SW480 (cell line): ENCODE measurements at regions not wholly inside any gene's neighbourhood (a gene's known extent, or its start where the extent isn't known, plus 50 kb on each side); places are given as distances from the start of the nearest gene placed in this dataset.
"Not testable (repeated sequence)": the region's sequence is repeated elsewhere in the genome, so short reads cannot be mapped to it uniquely, and the experiment has no call there.

Experiments used
- DNase-seq: peaks from one replicate; pipeline ENCODE4 v3.0.0-alpha.2; 2016; ENCODE audit warnings: low spot score

DNA sequence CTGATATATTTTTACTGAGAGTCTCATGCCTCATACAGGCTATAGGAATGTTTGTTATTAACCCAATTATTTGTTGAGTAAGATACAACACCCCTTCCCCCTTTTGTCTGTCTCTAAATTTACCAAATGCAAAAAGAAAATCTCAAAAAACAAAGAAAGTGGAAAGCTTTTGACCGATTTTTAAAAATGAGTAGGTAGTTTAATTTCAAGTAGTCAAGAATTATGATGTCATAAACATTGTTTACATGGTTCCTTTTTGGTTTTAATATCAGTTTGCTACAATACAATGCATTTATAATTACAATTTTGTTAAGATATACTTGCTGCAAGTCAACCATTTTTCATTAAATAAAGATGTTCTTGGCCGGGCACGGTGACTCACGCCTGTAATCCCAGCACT lies 84.7 kb upstream of the HMGA2 start:
- DNase-seq: no peak

DNA sequence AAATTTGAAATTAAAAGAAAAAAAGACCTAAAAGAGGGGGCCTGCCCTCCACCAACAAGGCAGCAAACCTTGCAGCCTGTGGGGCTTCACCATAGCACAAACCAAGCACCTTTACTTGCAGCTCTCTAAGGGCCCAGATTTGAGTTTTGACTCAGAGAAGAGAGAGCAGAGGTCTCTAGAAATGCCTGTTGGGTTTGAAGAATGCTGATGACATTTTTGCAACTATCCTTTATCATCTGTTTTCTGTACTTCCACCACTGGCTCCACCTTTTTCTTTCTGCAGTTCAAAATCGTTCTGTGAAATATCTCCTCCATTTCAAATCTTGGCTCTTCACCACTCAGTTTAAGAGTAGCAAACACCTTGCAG lies 83.8 kb upstream of the HMGA2 start:
- no peak for DNase-seq

DNA sequence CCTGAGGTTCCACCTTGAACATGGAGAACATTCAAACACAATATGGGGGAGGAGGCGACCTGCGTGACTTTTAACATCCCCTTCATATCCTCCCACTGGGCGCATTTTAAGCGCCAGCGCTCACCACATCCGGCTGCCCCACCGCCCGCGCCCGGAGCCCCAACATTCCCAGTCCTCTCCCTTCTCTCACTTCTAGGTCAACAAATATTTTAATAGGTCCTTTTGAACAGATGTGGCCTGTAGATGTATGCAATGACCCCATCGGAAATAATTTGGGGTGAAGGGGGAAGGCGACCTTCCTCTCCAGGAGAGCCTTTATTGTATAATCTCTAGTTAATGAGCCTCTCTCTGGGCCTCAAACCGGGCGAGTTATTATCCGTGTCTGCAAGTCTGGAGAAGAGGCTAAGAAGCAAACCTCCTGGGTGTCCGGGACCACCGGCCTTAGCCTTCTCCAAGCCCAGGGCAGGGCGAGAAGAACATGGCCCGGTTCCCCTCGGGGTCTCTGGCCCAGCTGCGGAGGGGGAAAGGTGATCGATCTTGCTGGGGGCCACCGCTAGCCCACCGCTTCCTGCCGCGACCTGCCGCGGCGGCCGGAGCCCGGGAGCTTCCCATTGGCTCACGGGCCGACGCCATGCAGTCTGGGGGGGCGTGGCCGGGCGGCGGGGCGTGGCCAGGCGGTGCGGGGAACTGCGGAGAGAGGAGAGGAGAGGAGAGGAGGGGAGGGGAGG lies 83.2 kb upstream of the HMGA2 start:
- DNase-seq: peak; percentile 77

DNA sequence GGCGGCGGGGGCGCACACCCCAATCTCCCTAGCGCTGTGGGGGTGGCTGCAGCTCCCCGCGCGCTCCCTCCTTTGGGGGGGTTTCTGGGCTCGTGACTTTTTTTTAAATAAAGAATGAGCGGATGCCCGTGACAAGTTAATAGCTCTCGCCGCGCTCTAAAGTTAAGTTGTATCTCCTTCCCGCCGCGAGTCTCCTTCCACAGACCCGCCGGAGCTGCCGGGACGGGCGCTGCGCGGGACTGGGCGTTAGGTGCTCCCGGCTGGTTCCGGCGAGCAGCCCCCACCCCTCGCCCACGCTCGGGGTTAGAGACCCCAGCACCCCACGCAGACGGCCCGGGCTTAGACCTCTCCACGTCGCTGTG lies 82.6 kb upstream of the HMGA2 start:
- DNase-seq: peak; percentile 55

DNA sequence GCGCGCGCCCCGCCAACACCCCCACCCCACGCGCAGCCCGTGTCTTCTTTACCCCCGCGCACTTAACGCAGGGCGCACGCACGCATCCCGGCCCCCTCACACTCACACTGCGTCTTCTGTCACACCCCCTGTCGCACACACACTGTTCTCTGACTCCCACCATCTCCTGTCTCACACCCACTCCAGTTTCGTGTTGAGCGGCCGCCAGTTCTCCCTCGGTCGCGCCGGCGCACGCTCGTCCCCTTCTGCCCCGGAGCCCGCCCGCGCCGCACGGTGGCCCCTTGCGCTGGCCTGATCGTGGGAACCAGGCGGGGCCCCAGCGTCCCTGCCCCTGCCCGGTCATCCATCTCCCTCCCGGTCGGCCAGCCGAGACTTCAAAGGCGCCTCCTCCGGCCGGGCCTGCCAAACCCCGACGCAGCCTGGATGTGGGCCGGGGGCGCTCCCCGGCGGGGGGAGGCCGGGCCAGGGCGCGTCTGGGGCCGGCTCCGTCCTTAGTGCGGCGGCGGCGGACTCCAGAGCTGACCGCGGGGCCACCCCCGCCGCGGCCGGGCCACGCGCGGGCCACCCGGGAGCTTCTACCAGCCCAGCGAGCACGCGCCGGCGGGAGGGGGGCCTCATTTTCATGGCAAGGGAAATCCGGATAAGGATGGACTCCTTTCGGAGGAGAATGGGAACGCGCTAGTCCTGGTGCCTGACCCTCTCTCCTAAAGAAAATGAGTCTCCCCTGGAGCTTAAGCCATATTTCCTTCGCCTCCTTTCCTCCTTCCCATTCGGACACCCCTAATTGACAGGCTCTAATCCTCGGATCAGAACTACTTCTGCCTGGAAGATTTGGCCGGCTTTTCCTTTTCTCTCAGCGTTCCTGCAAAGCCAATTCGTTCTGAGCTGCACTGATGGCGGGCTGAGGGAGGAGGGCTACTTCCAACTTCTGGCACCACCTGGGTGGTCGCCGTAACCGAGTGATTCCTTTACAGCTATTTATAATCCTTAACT lies 82.0 kb upstream of the HMGA2 start:
- peak; percentile 46 for DNase-seq

DNA sequence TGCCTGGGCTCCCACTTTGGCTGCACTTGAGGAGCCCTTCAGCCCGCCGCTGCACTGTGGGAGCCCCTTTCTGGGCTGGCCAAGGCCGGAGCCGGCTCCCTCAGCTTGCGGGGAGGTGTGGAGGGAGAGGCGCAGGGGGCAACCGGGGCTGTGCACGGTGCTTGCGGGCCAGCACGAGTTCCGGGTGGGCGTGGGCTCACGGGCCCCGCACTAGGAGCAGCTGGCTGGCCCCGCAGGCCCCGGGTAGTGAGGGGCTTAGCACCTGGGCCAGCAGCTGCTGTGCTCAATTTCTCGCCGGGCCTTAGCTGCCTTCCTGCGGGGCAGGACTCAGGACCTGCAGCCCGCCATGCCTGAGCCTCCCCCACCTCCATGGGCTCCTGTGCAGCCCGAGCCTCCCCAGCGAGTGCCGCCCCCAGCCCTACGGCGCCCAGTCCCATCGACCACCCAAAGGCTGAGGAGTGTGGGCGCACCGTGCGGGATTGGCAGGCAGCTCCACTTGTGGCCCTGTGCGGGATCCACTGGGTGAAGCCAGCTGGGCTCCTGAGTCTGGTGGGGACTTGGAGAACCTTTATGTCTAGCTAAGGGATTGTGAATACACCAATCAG lies 79.9 kb upstream of the HMGA2 start:
- DNase-seq: not testable (repeated sequence)

DNA sequence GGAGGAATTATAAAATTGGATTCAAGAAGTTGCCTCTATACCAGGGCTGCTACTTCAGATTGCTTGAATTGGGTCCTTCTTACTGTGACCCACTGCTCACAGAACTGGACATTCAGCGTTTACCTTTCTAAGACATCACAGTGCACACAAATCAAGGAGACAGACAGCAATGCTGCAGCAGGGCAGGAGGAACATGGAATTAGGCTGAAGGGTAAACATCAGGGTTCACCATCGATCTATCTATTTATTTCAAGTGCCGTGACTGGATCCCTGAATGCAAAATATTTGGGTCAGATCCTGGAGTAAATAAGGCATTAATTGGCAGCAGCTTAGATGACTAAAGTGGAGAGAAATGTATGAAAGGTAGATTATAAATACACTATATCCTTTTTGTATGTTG lies 76.9 kb upstream of the HMGA2 start:
- no peak for DNase-seq

DNA sequence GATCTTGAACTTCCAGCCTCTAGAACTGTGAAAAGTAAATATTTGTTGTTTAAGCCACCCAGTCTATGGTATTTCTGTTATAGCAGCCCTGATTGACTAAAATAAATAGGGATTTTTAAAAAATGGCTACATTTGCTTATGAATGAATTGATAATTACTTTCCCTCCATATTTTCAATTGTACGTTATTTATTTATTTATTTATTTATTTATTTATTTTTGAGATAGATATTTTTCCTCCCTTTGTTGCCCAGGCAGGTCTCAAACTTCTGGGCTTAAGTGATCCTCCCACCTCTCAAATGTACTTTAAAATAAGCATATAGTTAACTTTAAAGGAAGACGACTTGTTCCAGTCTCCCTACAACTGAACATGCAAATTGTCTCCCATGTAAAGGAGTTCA lies 76.0 kb upstream of the HMGA2 start:
- no peak for DNase-seq

- no peak for DNase-seq
Measured at GRCh38 chr12:65754290-65754689, 70.0 kb upstream of the HMGA2 start.

DNA sequence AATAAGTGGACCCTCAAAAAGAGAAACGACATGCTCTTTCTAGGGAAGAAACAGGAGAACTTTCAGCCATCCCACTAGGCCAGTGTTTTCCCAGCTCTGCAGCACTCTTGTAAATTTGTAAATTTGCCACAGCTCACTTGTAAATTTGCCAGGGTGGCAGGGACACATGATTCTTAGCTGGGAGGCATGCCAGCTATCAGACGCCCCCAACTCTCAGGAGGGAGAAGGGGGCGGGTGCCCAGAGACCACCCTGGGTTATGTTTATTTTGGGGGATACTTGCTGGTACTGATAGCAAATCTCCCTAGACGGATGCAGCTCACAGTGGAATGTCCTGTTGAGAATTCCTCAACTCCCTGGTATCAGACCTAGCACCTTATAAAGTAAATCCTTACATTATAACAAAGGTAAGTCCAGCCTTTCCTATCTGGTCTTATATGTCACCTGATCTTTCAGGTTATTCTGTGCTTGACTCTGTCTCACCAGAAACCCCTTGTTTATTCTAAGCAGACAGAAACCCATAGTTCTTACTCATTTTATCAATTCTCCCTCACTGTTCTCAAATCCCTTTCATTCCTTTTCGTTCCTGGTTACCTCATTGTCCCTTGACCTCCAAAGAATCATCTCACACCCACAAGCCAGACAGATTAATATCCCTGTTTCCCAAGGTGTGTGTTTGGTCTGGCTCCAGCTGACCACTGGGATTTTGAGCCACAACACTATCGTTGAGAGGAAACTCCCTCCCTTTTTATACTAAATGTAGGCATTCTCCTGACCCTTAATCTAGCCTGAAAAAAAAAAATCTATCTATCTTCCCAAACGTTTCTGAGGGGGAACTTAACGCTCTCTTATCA lies 69.3 kb upstream of the HMGA2 start:
- DNase-seq: no peak

- no peak for DNase-seq
Measured at GRCh38 chr12:65755596-65755978, 68.7 kb upstream of the HMGA2 start.

GRCh38 chr12:65756267-65756666 lies 68.0 kb upstream of the HMGA2 start:
- no peak for DNase-seq

DNA sequence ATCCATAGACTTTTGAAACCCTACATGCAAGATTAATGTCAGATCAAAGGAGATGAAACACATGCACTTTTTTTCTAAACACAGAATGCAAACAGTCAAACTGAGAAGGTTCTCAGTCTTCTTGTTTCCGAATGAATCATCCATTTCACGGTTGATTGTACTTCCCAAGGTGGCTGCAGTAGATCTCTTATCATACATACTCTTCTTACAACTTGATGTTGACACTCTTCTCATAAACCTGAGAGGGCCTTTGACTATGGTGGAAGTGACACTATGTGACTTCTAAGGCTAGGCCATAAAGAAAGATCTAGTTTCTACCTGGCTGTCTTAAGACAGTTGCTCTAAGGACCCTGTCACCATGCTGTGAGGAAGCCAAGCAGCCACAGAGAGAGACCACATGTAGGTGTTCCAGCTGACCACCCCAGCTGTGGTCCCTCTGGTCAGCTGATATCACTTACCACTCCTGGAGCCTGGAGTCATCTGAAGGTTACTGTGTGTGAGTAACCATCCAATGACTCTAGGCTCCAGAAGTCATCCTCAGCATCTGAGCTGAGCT lies 67.2 kb upstream of the HMGA2 start:
- peak; percentile 7 for DNase-seq

- DNase-seq: no peak
Measured at GRCh38 chr12:65758401-65758800, 65.9 kb upstream of the HMGA2 start.

DNA sequence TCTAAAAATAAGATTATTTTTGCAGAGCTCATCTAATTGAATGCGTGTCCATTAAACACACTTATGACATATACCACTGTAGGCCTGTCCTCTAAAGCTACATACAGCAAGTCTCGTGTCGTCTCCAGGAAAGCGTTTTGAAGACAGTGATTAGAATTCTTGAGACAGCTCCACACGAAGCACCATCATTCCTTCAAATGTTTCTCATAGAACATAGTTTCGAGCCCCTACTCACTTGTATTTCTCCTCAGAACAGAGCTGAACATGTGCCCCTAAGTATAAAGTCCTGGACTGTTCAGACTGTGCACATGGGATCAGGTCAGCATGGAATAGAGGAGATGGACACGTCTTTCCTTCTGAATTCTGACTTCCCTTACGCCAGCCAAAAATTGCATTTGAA lies 64.5 kb upstream of the HMGA2 start:
- DNase-seq: no peak

DNA sequence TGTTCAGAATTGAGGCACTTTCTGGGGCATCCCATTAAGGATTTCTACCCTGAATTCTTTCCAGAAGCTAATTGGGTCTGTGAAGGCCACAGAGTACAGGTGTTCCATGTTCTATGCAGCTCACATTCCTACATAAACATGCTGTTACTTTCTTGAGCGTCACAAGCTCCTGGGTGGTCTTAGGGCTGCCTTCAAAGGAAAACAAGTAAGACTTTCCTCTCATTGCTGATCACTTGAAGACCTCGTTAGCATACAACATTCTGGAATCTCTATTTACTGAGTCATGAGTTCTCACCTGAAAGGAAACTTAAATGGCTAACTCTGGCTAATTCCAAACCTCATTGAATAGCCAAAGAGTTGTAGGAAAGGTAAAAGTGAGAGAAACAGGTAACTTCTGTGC lies 63.0 kb upstream of the HMGA2 start:
- no peak for DNase-seq

DNA sequence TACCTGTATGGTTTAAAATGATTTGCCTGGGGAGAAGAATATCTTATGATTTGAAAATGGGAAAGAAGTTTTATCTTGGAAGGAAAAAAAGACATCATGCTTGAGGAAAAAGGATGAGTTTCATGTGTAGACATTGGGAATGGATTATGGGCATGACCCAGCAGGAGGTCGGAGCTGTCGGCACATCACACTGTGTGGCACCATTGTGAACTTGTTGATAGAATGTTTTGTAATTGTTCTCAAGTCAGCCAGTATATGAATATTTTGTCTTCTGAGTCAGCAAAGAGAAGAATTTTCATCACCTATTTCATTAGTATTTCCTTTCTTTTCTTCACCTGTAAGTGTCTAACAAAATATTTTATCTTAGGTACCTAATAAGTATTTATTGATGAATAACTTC lies 60.0 kb upstream of the HMGA2 start:
- DNase-seq: no peak

DNA sequence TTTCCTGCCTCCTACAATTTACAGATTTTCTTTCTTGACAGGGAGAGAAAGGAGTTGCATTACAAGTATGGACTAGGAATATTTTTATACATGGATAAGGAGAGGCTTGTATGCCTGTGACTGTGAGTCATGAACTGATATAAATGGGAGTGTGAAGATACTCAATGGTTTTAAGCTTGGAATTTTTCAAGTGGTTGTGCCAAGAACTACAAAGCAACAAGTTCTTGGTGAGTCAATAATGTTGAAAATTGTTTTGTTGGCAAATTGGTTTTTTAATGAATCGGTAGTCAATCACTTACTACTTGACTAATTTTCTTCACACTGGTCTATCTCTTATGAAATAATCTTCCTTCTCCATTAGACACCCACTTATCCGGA lies 58.9 kb upstream of the HMGA2 start:
- no peak for DNase-seq

- DNase-seq: no peak
Measured at GRCh38 chr12:65769880-65770279, 54.4 kb upstream of the HMGA2 start.
